Activated T-cell treated with anti-CD3 and anti-CD28 coated beads, Interleukin-2, amount 50 U/mL, for 4 hours (primary cell): ENCODE measurements at regions not wholly inside any gene's neighbourhood (a gene's known extent, or its start where the extent isn't known, plus 50 kb on each side); places are given as distances from the start of the nearest gene placed in this dataset.

ENCODE experiments used
- ATAC-seq, 2 donors: fragments of 200-7000 bp; cut with Tn5 transposase; one replicate each; pipeline ENCODE4 v1.10.0; 2021
- DNase-seq: peaks from one replicate; pipeline ENCODE4 v3.0.0-alpha.2; 2020
- H3K27me3 Mint-ChIP-seq: one replicate; pipeline ENCODE4 v1.8.0; 2021; ENCODE audit warnings: low read depth, mixed read lengths
- H3K36me3 Mint-ChIP-seq: one replicate; pipeline ENCODE4 v1.8.0; 2022; ENCODE audit warnings: mixed read lengths; ENCODE audit not compliant: insufficient read depth
- H3K4me1 Mint-ChIP-seq: one replicate; pipeline ENCODE4 v1.8.0; 2021; ENCODE audit warnings: low read depth, mixed read lengths
- H3K4me3 Mint-ChIP-seq: one replicate; pipeline ENCODE4 v1.8.0; 2021; ENCODE audit warnings: mild to moderate bottlenecking, moderate library complexity, mixed read lengths
- H3K9me3 Mint-ChIP-seq: one replicate; pipeline ENCODE4 v1.8.0; 2021; ENCODE audit warnings: mixed read lengths

- H3K36me3 Mint-ChIP-seq, result no peaks in the 10 kb centered on the region
- H3K9me3 Mint-ChIP-seq, result no peaks in the 10 kb centered on the region
- DNase-seq, result no peak
- no peaks in the 10 kb centered on the region for H3K4me1 Mint-ChIP-seq
- no peaks in the 10 kb centered on the region for H3K27me3 Mint-ChIP-seq
- ATAC-seq, result no peak
- H3K4me3 Mint-ChIP-seq, result no peak overlapping the region
Observed at GRCh38 chr4:114264452-114264851, 285.0 kb upstream of the ARSJ start.

DNA sequence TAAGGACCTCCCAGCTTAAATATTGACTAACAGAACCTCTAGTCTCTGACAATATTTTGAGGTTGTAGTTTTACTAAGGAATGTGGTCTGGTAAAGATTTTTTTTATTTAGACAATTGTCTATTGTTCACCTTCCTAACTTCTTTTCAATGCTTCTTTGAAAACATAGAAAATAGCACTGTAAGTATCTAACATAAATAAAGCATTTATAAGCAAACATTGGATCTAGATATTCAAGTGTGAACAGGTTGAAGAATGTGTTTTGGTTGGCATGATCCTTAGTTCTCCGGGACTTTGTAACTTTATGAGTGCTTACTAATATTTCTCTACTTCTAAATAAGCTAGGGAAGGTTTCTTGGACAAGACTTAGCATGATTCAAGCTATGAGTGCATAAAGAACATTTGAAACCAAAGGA, 285.4 kb upstream of the ARSJ start:
- DNase-seq (no peak), ATAC-seq (no peak)
- Mint-ChIP-seq H3K9me3 (no peaks in the 10 kb centered on the region), H3K4me3 (no peak overlapping the region), H3K36me3 (no peaks in the 10 kb centered on the region), H3K4me1 (no peaks in the 10 kb centered on the region), H3K27me3 (no peaks in the 10 kb centered on the region)

DNA sequence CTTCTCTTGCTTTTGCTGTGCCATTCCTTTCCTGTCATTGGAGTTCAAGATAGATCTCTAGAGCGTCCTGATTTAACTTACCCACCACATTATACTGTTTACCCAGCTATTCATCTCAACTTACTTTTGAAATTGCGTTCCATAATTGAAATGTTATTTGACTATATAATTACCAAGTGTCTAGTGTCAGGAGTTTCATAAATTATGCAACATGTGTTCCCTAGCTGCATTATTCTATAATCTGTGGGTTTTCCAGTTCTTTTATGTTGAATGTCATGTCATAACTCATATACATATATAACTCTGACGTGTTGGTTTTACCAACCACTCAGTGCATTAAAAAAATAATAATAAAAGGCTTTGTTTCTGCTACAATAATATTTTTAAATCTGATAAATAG, 285.9 kb upstream of the ARSJ start:
- Mint-ChIP-seq H3K36me3 (no peaks in the 10 kb centered on the region), H3K9me3 (no peaks in the 10 kb centered on the region), H3K4me1 (no peaks in the 10 kb centered on the region), H3K4me3 (no peak overlapping the region), H3K27me3 (no peaks in the 10 kb centered on the region)
- DNase-seq (no peak), ATAC-seq (no peak)

DNA sequence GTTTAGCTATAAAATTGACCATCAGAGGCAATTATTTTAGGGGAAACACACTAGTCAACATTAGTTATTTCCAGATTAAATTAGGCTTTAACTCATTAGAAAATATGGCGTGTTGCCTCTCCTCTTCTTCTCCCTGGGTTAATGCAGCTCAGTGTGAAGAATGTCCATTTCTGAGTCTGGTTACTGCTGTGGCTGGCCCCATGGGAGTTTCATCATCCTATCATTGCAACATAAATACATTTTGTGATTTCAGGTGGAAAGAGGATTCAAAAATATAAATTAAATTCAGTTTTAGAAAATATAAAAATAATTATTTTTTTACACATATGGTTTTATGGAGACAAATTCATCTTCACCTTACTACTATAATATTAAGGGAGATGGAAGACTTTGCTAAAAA, 288.5 kb upstream of the ARSJ start:
- no peaks in the 10 kb centered on the region for H3K4me1 Mint-ChIP-seq
- ATAC-seq, result no peak

GRCh38 chr4:114271031-114271430, 291.6 kb upstream of the ARSJ start:
- no peak for ATAC-seq
- Mint-ChIP-seq H3K4me1 (no peaks in the 10 kb centered on the region), H3K36me3 (no peaks in the 10 kb centered on the region), H3K27me3 (no peaks in the 10 kb centered on the region), H3K4me3 (no peak overlapping the region), H3K9me3 (no peaks in the 10 kb centered on the region)
- no peak for DNase-seq

More for the DNA sequence above, 288.5 kb upstream of the ARSJ start:
- H3K9me3 Mint-ChIP-seq, result no peaks in the 10 kb centered on the region
- H3K36me3 Mint-ChIP-seq, result no peaks in the 10 kb centered on the region
- no peak overlapping the region for H3K4me3 Mint-ChIP-seq
- no peak for DNase-seq
- no peaks in the 10 kb centered on the region for H3K27me3 Mint-ChIP-seq

DNA sequence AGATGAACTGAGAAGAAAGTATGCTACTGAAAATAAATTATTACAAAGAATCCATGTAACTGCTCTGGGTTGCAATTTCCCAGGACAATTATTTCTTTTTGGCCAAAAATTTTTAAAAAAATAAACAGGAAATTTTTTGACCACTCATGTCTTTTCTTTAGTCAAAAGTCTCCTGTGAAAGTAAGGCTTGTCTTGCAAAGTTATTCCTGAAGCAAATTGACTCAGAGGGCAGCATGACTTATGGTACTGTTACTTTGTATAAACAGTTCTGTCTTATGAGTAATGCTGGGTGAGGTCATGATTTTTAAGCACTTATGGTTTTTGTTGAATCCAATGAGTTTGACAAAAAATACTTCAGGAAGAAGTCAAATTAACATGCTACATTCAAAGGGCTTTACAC, 292.8 kb upstream of the ARSJ start:
- no peak for ATAC-seq
- Mint-ChIP-seq H3K9me3 (no peaks in the 10 kb centered on the region), H3K36me3 (no peaks in the 10 kb centered on the region), H3K27me3 (no peaks in the 10 kb centered on the region), H3K4me3 (no peak overlapping the region), H3K4me1 (no peaks in the 10 kb centered on the region)
- DNase-seq, result no peak

- Mint-ChIP-seq H3K4me3 (no peak overlapping the region), H3K9me3 (no peaks in the 10 kb centered on the region), H3K4me1 (no peaks in the 10 kb centered on the region), H3K36me3 (no peaks in the 10 kb centered on the region), H3K27me3 (no peaks in the 10 kb centered on the region)
- ATAC-seq, result no peak
- DNase-seq, result no peak
Observed at GRCh38 chr4:114273238-114273637, 293.8 kb upstream of the ARSJ start.

- Mint-ChIP-seq H3K36me3 (no peaks in the 10 kb centered on the region), H3K4me3 (no peak overlapping the region), H3K4me1 (no peaks in the 10 kb centered on the region), H3K27me3 (no peaks in the 10 kb centered on the region), H3K9me3 (no peaks in the 10 kb centered on the region)
- ATAC-seq, result no peak
- no peak for DNase-seq
Observed at GRCh38 chr4:114277690-114278089, 298.2 kb upstream of the ARSJ start.

- no peaks in the 10 kb centered on the region for H3K27me3 Mint-ChIP-seq
- H3K4me1 Mint-ChIP-seq, result no peaks in the 10 kb centered on the region
- H3K4me3 Mint-ChIP-seq, result no peak overlapping the region
- no peak for ATAC-seq
- H3K36me3 Mint-ChIP-seq, result no peaks in the 10 kb centered on the region
- no peak for DNase-seq
- no peaks in the 10 kb centered on the region for H3K9me3 Mint-ChIP-seq
Observed at GRCh38 chr4:114279066-114279465, 299.6 kb upstream of the ARSJ start.

DNA sequence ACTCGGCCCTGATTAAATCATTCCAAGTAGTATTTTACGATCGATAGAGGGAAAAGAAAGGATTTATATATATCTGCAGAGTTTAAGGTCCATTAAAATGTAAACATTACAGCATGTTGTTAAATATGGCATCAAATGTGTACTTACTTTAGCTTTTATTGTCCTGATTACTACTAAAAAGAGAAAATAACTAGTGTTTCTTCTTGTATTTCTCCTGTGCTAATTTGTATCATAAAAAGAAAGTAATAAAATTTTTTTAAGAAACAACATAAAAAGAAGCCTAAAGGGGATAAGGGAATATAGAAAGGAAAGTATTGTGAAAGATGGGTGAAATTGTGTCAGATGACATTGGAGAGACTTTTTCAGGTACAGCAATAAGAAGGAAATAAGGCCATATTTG, 300.3 kb upstream of the ARSJ start:
- no peak for ATAC-seq

GRCh38 chr4:114280645-114281044, 301.2 kb upstream of the ARSJ start:
- Mint-ChIP-seq H3K4me3 (no peak overlapping the region), H3K27me3 (peaks cover 4% of the 10 kb centered on the region), H3K9me3 (peaks cover 8% of the 10 kb centered on the region), H3K36me3 (no peaks in the 10 kb centered on the region), H3K4me1 (no peaks in the 10 kb centered on the region)
- no peak for ATAC-seq
- no peak for DNase-seq

More for the DNA sequence above, 300.3 kb upstream of the ARSJ start:
- no peaks in the 10 kb centered on the region for H3K36me3 Mint-ChIP-seq
- H3K4me3 Mint-ChIP-seq, result no peak overlapping the region
- no peak for DNase-seq
- no peaks in the 10 kb centered on the region for H3K9me3 Mint-ChIP-seq
- no peaks in the 10 kb centered on the region for H3K4me1 Mint-ChIP-seq
- H3K27me3 Mint-ChIP-seq, result no peaks in the 10 kb centered on the region

- Mint-ChIP-seq H3K4me1 (no peaks in the 10 kb centered on the region), H3K9me3 (peaks cover 9% of the 10 kb centered on the region), H3K36me3 (no peaks in the 10 kb centered on the region), H3K27me3 (peaks cover 4% of the 10 kb centered on the region), H3K4me3 (no peak overlapping the region)
- ATAC-seq (no peak), DNase-seq (no peak)
Observed at GRCh38 chr4:114281164-114281960, 301.9 kb upstream of the ARSJ start.

DNA sequence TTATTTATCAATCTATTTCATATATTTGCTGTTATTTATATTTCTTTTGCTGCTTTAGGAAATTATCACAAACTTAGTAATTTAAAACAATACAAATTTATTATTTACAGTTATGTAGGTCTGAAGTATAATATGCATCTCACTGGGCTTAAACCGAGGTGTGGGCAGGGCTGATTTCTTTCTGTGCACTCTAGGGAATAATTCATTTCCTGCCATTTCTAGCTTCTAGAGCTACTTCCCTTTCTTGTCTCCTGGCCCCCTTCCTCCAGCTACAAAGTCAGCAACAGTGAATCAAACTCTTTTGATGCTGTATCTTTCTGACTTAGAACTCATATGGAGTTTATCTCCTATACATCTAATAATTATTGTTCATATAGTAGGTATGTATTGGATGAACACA, 303.5 kb upstream of the ARSJ start:
- no peak for DNase-seq
- Mint-ChIP-seq H3K36me3 (no peaks in the 10 kb centered on the region), H3K4me3 (no peak overlapping the region), H3K9me3 (peaks cover 9% of the 10 kb centered on the region), H3K4me1 (no peaks in the 10 kb centered on the region), H3K27me3 (peaks cover 8% of the 10 kb centered on the region)
- no peak for ATAC-seq

DNA sequence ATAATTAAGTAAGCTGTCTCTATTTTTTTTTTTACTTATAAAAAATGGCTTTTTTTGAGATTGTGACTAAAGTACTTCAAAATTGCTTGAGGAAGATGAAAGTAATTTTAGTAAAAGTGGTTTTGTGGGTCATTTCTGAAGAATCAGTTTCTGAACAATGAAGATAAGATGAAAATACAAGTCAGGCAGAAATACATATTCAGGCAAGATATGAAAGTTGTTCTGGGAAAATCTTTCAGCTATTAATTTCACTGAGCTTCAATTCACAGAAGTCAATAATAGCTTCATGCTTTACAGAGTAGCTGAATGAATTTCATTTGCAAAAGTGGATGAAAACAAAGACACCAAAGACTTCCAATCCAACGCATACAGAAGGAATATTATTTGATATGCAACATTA, 305.2 kb upstream of the ARSJ start:
- Mint-ChIP-seq H3K36me3 (no peaks in the 10 kb centered on the region), H3K9me3 (peaks cover 9% of the 10 kb centered on the region), H3K4me1 (no peaks in the 10 kb centered on the region), H3K4me3 (no peak overlapping the region), H3K27me3 (peaks cover 9% of the 10 kb centered on the region)
- no peak for ATAC-seq
- no peak for DNase-seq

GRCh38 chr4:114286262-114286810, 306.9 kb upstream of the ARSJ start:
- no peak for ATAC-seq
- H3K4me1 Mint-ChIP-seq, result no peaks in the 10 kb centered on the region
- H3K4me3 Mint-ChIP-seq, result no peak overlapping the region

More at GRCh38 chr4:114286262-114286810, 306.9 kb upstream of the ARSJ start:
- Mint-ChIP-seq H3K9me3 (peaks cover 20% of the 10 kb centered on the region), H3K36me3 (no peaks in the 10 kb centered on the region), H3K27me3 (peaks cover 13% of the 10 kb centered on the region)
- DNase-seq, result no peak
